Neural cell (in vitro differentiated cells): ENCODE measurements at regions not wholly inside any gene's neighbourhood (a gene's known extent, or its start where the extent isn't known, plus 50 kb on each side); places are given as distances from the start of the nearest gene placed in this dataset.

Experiments used
- H2AFZ ChIP-seq: fragments of 200-600, 300-800 bp; sonication (generic), shearing (Covaris generic); 2 replicates; pipeline ENCODE4 v1.6.0; 2014; ENCODE audit warnings: low read depth, mild to moderate bottlenecking, antibody characterized with exemption, low read length, moderate library complexity
- H3F3A ChIP-seq: fragments of 200-600 bp; shearing (Covaris generic); 2 replicates; pipeline ENCODE4 v1.6.1; 2016; ENCODE audit warnings: mild to moderate bottlenecking, moderate library complexity, mixed read lengths, antibody characterized with exemption, low read length; ENCODE audit not compliant: insufficient read depth, poor library complexity, severe bottlenecking
- H3K27ac ChIP-seq: fragments of 200-600, 300-800 bp; sonication (generic), shearing (Covaris generic); 2 replicates; pipeline ENCODE4 v1.5.1; 2014; ENCODE audit warnings: mild to moderate bottlenecking, low read length, moderate library complexity
- H3K27me3 ChIP-seq: fragments of 300-800, 200-600 bp; sonication (generic), shearing (Covaris generic); 2 replicates; pipeline ENCODE4 v1.6.0; 2014; ENCODE audit warnings: mild to moderate bottlenecking, low read depth, low read length, moderate library complexity; ENCODE audit not compliant: insufficient read depth
- H3K36me3 ChIP-seq: fragments of 300-800, 200-600 bp; sonication (generic), shearing (Covaris generic); 2 replicates; pipeline ENCODE4 v1.5.1; 2014; ENCODE audit warnings: mild to moderate bottlenecking, antibody characterized with exemption, low read length, moderate library complexity; ENCODE audit not compliant: insufficient read depth
- H3K4me2 ChIP-seq: fragments of 300-800, 200-600 bp; sonication (generic), shearing (Covaris generic); 2 replicates; pipeline ENCODE4 v1.6.0; 2014; ENCODE audit warnings: mild to moderate bottlenecking, low read length
- H3K4me3 ChIP-seq: fragments of 300-800, 200-600 bp; sonication (generic), shearing (Covaris generic); 2 replicates; pipeline ENCODE4 v1.5.1; 2014; ENCODE audit warnings: mild to moderate bottlenecking, low read length, moderate library complexity
- H3K79me2 ChIP-seq: fragments of 200-600 bp; shearing (Covaris generic); replicated peaks from 2 replicates; pipeline ENCODE4 v1.6.0; 2014; ENCODE audit warnings: mild to moderate bottlenecking, low read length, moderate library complexity; ENCODE audit not compliant: insufficient read depth
- H3K9ac ChIP-seq: fragments of 300-800, 200-600 bp; sonication (generic), shearing (Covaris generic); 2 replicates; pipeline ENCODE4 v1.6.1; 2016; ENCODE audit warnings: mild to moderate bottlenecking, low read length, mixed read lengths
- H3K9me2 ChIP-seq: fragments of 200-600 bp; shearing (Covaris generic); 2 replicates; pipeline ENCODE4 v1.6.1; 2016; ENCODE audit warnings: mild to moderate bottlenecking, low read length, mixed read lengths; ENCODE audit not compliant: insufficient read depth
- H3K9me3 ChIP-seq: fragments of 200-600, 300-800 bp; sonication (generic), shearing (Covaris generic); 2 replicates; pipeline ENCODE4 v1.6.1; 2016; ENCODE audit warnings: mild to moderate bottlenecking, mixed run types, low read length, moderate library complexity, mixed read lengths
- H4K20me1 ChIP-seq: fragments of 200-600 bp; shearing (Covaris generic); 2 replicates; pipeline ENCODE4 v1.6.1; 2016; ENCODE audit warnings: mild to moderate bottlenecking, mixed run types; ENCODE audit not compliant: insufficient read depth
- EP300 ChIP-seq: fragments of 450-650 bp; conservative IDR thresholded peaks from 2 replicates; pipeline ENCODE4 v1.6.1; 2014; ENCODE audit warnings: antibody characterized with exemption, mild to moderate bottlenecking, moderate library complexity; ENCODE audit not compliant: poor library complexity, severe bottlenecking
- EZH2 ChIP-seq: fragments of 200-600, 300-800 bp; shearing (Covaris generic), sonication (generic); IDR thresholded peaks from 2 replicates; pipeline ENCODE4 v1.6.1; 2014; ENCODE audit warnings: antibody characterized with exemption, low read length, borderline replicate concordance, mild to moderate bottlenecking; ENCODE audit not compliant: insufficient read depth, poor library complexity, severe bottlenecking
- MXI1 ChIP-seq: fragments of 450-650 bp; conservative IDR thresholded peaks from 2 replicates; pipeline ENCODE4 v1.6.1; 2014; ENCODE audit warnings: antibody characterized with exemption, mild to moderate bottlenecking; ENCODE audit not compliant: poor library complexity, severe bottlenecking
- POLR2AphosphoS5 ChIP-seq: IDR thresholded peaks from 2 replicates; pipeline ENCODE4 v1.6.1; 2012
- RAD21 ChIP-seq: fragments of 450-650 bp; conservative IDR thresholded peaks from 2 replicates; pipeline ENCODE4 v1.6.1; 2014; ENCODE audit warnings: antibody characterized with exemption, mild to moderate bottlenecking, moderate library complexity
- SMC3 ChIP-seq: fragments of 450-650 bp; conservative IDR thresholded peaks from 2 replicates; pipeline ENCODE4 v1.6.1; 2014; ENCODE audit warnings: antibody characterized with exemption, mild to moderate bottlenecking, moderate library complexity; ENCODE audit not compliant: poor library complexity
- TAF1 ChIP-seq: IDR thresholded peaks from 2 replicates; pipeline ENCODE4 v1.6.1; 2012; ENCODE audit warnings: low read depth
- TF ChIP-seq, protein P1 (sequence below): fragments of 450-650 bp; IDR thresholded peaks from 2 replicates; pipeline ENCODE4 v1.5.1; 2014; ENCODE audit warnings: antibody characterized with exemption, mild to moderate bottlenecking, moderate library complexity; ENCODE audit not compliant: poor library complexity, severe bottlenecking
- TF ChIP-seq, protein P2 (sequence below): IDR thresholded peaks from 2 replicates; pipeline ENCODE4 v1.6.1; 2012; ENCODE audit warnings: borderline replicate concordance

DNA sequence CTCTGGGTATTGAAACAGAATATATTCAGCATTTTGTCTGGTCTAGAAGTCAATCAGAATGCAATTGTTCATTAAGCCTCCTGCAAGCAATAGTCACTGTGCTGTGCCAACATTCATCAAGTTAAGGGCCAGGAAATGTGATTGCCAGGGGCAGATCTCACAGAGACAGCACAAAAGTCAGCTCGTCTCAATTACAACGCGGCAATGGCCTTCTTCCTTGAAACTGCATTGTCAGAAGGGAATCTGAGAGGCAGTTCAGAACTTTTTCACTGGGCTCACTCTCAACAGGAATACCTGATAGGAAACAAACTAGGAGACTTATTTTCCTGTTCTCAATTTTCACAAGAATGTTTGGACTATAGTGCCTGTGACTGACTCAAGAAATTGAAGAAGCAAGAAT lies 131.1 kb upstream of the NR3C2 start:
- H4K20me1 ChIP-seq: no peaks in the 10 kb centered on the region
- H3K27ac ChIP-seq: no peak overlapping the region
- no peak overlapping the region for H3K9ac ChIP-seq
- no peak overlapping the region for H3K4me3 ChIP-seq
- TF ChIP-seq MXI1 (no peak), EP300 (no peak), RAD21 (no peak)
- H3K27me3 ChIP-seq: no peaks in the 10 kb centered on the region
- H3F3A ChIP-seq: no peaks in the 10 kb centered on the region
- H3K9me3 ChIP-seq: no peaks in the 10 kb centered on the region
- no peaks in the 10 kb centered on the region for H3K36me3 ChIP-seq
- no peaks in the 10 kb centered on the region for H3K79me2 ChIP-seq
- no peaks in the 10 kb centered on the region for H3K9me2 ChIP-seq
- H3K4me2 ChIP-seq: no peak overlapping the region
- no peak overlapping the region for H2AFZ ChIP-seq

DNA sequence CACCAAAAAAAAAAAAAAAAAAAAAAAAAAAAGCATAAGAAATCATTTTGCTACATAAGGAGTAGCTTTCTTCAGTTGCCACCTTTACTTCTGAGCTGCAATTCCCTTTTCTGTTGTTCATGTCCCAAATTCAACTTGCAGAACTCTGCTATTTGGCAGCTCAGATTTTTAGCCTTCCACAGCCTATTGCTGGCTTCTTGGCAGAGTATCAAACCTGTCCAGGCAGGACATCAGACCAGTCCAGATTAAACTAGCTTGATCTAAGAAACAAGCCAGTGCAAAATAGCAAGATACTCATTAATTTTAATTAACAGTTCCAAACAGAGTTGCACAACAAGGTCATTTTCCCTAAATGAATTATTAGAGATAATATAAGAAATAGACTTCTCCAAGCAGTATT lies 123.6 kb upstream of the NR3C2 start:
- H3K9me3 ChIP-seq: no peaks in the 10 kb centered on the region
- H3K27ac ChIP-seq: no peak overlapping the region
- no peaks in the 10 kb centered on the region for H3K79me2 ChIP-seq
- H4K20me1 ChIP-seq: no peaks in the 10 kb centered on the region
- H3K9ac ChIP-seq: no peak overlapping the region
- H3K4me2 ChIP-seq: no peak overlapping the region
- no peak overlapping the region for H3K4me3 ChIP-seq
- no peaks in the 10 kb centered on the region for H3F3A ChIP-seq
- no peaks in the 10 kb centered on the region for H3K27me3 ChIP-seq
- H3K36me3 ChIP-seq: no peaks in the 10 kb centered on the region
- TF ChIP-seq EZH2: no peak
- TF ChIP-seq, protein P1, sequence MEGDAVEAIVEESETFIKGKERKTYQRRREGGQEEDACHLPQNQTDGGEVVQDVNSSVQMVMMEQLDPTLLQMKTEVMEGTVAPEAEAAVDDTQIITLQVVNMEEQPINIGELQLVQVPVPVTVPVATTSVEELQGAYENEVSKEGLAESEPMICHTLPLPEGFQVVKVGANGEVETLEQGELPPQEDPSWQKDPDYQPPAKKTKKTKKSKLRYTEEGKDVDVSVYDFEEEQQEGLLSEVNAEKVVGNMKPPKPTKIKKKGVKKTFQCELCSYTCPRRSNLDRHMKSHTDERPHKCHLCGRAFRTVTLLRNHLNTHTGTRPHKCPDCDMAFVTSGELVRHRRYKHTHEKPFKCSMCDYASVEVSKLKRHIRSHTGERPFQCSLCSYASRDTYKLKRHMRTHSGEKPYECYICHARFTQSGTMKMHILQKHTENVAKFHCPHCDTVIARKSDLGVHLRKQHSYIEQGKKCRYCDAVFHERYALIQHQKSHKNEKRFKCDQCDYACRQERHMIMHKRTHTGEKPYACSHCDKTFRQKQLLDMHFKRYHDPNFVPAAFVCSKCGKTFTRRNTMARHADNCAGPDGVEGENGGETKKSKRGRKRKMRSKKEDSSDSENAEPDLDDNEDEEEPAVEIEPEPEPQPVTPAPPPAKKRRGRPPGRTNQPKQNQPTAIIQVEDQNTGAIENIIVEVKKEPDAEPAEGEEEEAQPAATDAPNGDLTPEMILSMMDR: no peak
- H3K9me2 ChIP-seq: no peaks in the 10 kb centered on the region
- H2AFZ ChIP-seq: no peak overlapping the region

DNA sequence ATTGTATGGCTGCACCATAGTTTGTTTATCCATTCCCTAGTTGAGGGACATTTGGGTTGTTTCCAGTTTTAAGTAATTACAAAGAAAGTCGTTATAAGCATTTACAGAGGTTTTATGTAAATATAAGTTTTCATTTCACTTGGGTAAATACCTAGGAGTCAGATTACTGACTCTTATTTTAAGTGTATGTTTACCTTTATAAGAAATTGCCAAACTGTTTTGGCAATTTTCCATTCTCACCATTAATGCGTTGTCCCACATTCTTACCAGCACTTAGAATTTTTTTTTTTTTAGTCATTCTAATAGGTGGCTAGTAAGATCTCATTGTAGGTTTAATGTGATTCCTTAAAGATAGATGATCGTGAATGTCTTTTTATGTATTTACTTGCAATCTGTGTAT lies 121.5 kb upstream of the NR3C2 start:
- Histone ChIP-seq H3K27ac (no peak overlapping the region), H3K36me3 (no peaks in the 10 kb centered on the region), H3K27me3 (no peaks in the 10 kb centered on the region), H3K79me2 (no peaks in the 10 kb centered on the region), H4K20me1 (no peaks in the 10 kb centered on the region), H3K9me2 (no peaks in the 10 kb centered on the region), H3K4me2 (no peak overlapping the region), H3K9ac (no peak overlapping the region), H3F3A (no peaks in the 10 kb centered on the region), H3K4me3 (no peak overlapping the region), H2AFZ (no peak overlapping the region), H3K9me3 (no peaks in the 10 kb centered on the region)
- no peak for TF ChIP-seq RAD21

DNA sequence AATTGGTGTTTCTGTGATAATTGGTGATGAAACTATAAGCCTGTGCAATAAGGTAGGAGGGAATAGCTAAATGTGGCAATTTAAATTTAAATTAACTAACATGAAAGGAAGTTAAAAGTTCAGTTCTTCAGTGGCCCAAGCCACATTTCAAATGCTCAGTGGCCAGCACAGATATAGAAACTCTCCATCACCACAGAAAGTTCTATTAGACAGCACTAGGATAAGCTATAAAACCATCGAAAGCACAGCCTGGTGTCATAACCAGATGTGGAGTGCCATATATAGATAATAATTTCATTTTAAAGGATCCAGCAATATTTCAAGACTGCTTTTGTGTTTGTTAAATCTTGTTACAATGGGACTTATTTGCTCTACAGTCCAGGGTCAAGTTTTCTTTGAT lies 119.3 kb upstream of the NR3C2 start:
- TF ChIP-seq TAF1: no peak
- TF ChIP-seq RAD21: no peak
- TF ChIP-seq EP300: no peak
- TF ChIP-seq SMC3: no peak
- TF ChIP-seq, protein P1: no peak
- TF ChIP-seq, protein P2, sequence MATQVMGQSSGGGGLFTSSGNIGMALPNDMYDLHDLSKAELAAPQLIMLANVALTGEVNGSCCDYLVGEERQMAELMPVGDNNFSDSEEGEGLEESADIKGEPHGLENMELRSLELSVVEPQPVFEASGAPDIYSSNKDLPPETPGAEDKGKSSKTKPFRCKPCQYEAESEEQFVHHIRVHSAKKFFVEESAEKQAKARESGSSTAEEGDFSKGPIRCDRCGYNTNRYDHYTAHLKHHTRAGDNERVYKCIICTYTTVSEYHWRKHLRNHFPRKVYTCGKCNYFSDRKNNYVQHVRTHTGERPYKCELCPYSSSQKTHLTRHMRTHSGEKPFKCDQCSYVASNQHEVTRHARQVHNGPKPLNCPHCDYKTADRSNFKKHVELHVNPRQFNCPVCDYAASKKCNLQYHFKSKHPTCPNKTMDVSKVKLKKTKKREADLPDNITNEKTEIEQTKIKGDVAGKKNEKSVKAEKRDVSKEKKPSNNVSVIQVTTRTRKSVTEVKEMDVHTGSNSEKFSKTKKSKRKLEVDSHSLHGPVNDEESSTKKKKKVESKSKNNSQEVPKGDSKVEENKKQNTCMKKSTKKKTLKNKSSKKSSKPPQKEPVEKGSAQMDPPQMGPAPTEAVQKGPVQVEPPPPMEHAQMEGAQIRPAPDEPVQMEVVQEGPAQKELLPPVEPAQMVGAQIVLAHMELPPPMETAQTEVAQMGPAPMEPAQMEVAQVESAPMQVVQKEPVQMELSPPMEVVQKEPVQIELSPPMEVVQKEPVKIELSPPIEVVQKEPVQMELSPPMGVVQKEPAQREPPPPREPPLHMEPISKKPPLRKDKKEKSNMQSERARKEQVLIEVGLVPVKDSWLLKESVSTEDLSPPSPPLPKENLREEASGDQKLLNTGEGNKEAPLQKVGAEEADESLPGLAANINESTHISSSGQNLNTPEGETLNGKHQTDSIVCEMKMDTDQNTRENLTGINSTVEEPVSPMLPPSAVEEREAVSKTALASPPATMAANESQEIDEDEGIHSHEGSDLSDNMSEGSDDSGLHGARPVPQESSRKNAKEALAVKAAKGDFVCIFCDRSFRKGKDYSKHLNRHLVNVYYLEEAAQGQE: no peak
- no peak for TF ChIP-seq POLR2AphosphoS5
- TF ChIP-seq EZH2: no peak
- no peak for TF ChIP-seq MXI1
- Histone ChIP-seq H3K9me3 (no peaks in the 10 kb centered on the region), H3K36me3 (no peaks in the 10 kb centered on the region), H3K9ac (no peak overlapping the region), H3F3A (no peaks in the 10 kb centered on the region), H4K20me1 (no peaks in the 10 kb centered on the region), H3K79me2 (no peaks in the 10 kb centered on the region), H3K9me2 (no peaks in the 10 kb centered on the region), H3K27ac (no peak overlapping the region), H3K4me2 (no peak overlapping the region), H3K27me3 (no peaks in the 10 kb centered on the region), H2AFZ (no peak overlapping the region), H3K4me3 (no peak overlapping the region)
